ENCODE measurements at regions not wholly inside any gene's neighbourhood (a gene's known extent, or its start where the extent isn't known, plus 50 kb on each side); places are given as distances from the start of the nearest gene placed in this dataset.
"Not testable (repeated sequence)": the region's sequence is repeated elsewhere in the genome, so short reads cannot be mapped to it uniquely, and the experiment has no call there.

DNA sequence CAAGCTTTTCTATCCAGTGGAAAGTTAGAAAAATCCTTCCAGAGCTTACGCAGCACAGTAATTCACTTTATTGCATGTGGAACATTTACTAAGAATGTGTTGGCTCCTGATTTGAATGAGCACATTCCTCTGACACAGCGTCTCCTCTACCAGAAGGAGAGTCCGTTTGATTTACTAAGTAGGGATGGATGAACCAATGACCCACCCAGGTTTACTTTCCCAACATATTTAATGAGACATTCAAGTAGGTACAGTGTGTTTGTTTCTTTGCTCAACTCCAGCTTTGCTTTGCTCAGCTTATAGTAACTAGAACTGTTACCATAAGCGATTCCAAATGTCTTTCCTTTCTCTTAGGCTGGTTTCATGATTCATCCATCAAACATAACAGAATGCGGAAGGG is 161.7 kb downstream of the SMARCA1 start:
- no peak for DNase-seq

DNA sequence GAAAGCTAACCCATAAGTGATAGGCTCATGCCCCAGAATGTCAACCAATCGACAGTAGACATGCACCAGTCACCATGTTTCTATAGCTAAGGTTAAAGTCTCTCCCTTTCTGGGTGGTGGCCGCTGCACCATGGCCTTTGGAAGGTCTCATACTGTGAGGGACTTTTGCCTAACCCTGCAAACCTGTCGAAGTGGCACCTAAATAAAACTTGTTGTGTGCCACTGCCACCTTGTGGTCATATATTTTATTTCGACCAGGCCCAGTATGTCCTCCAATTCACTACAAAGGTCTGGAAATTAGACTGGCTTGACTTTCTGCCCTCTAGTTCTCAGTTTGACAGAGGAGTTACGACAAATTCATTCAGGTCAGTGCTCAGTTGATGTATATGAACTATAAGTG is 163.1 kb downstream of the SMARCA1 start:
- peak; percentile 46 for DNase-seq

DNA sequence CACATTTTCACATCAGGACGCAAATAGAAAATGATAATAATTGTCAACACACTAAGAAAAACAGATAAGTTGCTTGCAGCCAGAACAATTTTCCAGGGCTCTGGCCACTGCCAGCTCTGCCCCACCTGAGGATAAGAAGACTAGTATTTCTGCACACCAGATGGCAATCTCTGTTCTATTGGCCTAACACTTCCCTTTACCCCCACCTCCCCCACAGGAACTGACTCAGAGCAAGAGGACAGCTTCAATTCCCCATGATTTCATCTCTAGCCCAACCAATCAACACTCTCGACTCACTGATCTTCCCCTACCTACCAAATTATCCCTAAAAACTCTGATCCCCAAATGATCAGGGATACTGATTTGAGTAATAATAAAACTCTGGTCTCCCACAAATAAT is 164.0 kb downstream of the SMARCA1 start:
- no peak for DNase-seq

DNA sequence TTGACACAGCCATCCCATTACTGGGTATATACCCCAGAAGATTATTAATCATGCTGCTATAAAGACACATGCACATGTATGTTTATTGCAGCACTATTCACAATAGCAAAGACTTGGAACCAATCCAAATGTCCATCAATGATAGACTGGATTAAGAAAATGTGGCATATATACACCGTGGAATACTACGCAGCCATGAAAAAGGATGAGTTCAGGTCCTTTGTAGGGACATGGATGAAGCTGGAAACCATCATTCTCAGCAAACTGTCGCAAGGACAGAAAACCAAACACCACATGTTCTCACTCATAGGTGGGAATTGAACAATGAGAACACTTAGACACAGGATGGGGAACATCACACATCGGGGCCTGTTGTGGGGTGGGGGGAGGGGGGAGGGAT is 165.9 kb downstream of the SMARCA1 start:
- DNase-seq, result not testable (repeated sequence)

DNA sequence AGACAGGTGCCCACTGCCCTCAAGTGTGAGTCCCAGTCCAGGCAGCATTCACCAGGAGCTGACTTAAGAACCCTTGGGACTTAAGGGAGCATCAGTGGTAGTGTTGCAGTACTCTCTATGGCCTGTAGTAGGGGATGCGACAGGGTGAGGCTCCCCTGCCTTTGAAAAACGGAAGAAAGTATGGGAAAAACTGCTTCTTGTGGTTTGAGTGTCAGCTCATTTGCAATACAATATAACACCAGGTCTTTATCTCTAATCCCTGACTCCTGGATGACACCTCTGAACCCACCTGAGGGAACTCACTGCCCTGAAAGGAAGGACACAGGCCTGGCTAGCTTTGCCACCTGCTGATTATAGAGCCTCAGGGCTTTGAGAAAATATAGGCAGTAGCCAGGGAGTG is 176.0 kb downstream of the SMARCA1 start:
- no peak for DNase-seq

DNA sequence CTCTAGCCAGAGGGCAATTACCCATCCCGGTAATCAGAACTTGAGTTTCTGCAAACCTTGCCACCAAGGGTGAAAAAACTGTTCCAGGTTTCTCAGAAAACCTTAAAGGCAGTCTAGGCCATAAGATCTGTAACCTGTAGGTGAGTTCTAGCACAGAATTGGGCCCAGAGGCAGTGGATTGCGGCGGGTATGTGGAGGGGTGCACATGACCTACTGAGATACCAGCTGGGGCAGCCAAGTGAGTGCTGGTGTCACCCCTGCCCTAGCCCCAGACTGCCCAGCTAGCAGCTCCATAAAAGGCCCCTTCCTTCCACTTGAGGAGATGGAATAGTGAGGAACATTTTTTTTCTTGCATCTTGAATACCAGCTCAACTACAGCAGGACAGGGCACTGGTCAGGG is 176.7 kb downstream of the SMARCA1 start:
- no peak for DNase-seq

DNA sequence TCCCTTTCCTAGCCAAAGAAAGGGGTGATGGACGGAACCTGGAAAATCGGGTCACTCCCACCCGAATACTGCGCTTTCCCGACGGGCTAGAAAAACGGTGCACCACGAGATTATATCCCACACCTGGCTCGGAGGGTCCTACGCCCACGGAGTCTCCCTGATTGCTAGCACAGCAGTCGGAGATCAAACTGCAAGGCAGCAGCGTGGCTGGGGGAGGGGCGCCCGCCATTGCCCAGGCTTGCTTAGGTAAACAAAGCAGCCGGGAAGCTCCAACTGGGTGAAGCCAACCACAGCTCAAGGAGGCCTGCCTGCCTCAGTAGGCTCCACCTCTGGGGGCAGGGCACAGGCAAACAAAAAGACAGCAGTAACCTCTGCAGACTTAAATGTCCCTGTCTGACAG is 186.0 kb downstream of the SMARCA1 start:
- not testable (repeated sequence) for DNase-seq

DNA sequence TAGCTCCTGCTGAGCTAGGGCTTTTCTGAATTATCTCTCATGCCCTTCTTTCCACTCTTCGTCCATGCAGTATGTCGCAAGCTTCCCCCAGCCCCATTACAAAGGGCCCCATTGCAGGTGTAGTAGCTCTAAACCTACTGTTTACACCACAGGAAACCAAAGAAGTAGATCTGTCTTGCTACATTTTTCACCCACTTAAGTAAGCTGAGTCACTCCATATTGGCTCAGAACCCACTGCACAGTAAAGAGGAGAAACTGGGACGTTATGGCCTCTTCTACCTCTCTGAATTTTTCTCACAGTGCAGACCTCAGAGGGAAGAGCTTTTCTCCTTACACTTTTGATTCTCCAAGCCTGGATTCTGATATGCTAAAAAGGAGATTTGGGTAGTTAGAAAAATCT is 200.2 kb downstream of the SMARCA1 start:
- DNase-seq, result no peak

DNA sequence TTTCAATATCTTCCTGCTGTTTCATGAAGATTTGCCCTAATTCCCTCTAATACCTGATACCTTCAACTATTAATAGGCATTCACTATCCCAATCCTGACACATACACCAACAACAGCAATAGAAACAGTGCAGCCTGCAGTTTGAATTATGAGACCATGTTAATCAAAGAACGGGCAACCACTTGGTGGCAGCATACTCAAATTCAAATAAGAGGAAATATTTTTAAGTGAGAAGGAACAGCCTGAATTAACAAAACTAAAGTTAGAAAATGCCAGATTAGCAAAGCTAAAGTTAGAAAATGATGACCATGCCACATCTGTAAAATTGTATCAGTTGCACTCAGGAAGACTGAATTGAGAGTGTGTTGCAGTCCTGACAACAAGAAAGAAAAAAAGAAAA is 204.9 kb downstream of the SMARCA1 start:
- no peak for DNase-seq

DNA sequence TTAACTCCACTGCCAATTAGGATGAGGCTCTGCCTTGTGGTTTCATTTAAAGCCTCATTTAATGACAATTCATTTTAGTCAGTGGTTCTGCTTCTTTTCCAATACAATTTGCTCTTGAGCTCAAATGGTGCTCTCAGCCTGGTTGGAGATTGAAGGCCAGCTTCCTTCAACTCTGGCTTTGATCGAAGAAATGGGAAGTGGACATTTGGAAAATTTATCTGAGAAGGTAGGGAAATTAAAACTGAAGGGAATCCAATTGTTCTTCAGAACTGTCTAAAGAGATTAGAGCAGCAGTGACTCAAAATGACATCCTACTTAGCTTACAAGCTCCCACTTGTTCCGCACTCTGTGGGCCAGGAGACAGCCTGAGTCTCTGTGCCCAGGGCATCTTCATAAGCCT is 206.8 kb downstream of the SMARCA1 start:
- DNase-seq, result no peak

DNA sequence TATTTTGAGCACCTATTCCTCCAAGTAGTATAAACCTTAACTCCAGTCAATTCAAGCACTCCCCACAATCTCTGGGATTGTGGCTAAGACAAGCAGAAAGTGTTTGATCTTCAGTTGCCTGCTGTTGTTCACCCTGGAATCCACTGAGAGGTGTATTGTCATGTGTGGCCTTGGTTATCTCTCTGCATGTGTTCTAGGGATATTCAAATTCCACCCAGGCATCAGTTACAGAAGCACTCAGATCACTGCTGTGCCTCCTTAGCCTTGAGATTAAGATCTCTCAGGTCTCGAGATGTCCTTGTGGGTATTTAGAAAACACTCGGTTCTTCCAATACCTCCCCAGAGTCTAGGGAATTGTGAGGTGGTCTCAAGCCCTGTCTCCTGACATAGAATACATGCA is 213.3 kb downstream of the SMARCA1 start:
- no peak for DNase-seq

DNA sequence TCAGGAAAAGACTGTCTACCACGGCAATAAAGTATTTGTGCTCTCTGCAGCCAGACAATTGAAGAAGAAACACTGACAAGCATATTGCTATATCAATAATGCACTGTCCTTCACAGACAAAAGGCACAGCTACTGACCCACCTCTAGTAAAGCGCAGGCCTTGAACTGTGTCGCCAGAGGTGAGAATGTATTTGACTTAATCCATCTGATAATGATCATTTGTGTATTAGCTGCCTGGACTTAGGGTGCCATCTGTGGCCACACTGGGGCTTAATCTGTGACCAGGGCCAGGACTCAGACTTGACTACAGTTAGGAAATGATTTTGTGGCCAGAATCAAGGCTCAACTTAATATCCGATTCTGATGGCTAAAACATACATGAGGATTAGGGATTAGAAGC is 260.4 kb downstream of the SMARCA1 start:
- DNase-seq, result no peak

DNA sequence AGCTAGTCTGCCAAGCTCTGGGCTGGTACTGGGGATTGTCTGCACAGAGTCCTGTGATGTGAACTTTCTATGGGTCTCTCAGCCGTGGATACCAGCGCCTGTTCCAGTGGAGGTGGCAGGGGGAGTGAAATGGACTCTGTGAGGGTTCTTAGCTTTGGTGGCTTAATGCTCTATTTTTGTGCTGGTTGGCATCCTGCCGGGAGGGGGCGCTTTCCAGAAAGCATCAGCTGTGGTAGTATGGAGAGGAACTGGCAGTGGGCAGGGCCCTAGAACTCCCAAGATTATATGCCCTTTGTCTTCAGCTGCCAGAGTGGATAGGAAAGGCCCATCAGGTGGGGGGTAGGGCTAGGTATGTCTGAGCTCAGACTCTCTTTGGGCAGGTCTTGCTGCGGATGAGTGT is 267.8 kb downstream of the SMARCA1 start:
- not testable (repeated sequence) for DNase-seq

DNA sequence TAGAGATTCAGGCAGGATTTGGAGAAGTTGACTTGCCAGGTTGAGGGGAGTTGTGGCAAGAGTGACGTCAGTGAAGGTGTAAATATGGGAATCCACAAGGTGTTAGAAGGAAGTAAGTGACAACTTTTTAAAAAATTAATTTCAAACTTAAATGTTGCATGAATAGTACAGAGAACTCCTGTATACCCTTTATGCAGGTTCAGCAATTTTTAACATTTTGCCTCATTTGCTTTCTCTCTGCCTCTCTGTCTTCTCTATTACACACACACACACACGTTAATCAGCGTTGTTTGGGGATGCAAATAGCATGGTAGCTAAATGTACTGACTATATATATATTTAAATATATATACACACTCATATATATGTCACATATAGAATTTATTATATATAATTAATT is 273.7 kb downstream of the SMARCA1 start:
- no peak for DNase-seq

DNA sequence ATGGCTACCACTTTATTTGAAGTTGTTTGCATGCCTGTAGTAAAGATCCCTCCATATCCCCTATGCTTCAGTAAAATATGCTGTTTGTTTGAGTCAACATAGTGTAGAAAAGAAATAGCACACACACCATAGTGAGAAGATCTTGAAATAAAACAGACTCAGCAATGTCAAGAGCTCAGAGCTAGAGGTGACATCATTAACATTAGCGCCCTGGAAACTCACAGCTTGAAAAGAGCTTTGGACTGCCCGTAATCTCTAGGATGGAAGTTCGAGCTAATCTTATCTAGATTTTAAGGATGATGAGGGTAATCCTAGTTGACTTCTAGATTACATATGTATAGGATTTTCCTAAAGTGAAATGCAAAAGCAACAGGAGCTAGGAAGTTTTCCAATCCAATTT is 275.6 kb downstream of the SMARCA1 start:
- DNase-seq, result no peak

DNA sequence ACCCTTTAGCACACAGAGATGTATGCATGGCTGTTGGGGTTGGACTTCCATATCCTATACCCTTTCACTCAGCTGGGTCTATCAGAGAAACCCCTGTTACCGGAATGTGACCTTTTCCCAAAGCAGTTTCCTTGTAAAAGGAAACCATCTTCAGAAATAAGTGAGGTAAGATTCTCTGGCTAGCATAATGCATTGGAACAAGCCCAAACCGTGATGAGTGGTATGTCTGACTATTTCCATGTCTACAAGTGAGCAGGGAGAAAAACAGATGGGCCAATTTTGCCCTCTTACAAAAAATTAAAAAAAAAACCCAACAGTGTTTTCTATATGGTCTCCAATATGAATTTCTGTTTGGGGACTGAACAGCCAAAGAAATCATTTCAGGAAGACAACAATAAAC is 283.9 kb downstream of the SMARCA1 start:
- no peak for DNase-seq

DNA sequence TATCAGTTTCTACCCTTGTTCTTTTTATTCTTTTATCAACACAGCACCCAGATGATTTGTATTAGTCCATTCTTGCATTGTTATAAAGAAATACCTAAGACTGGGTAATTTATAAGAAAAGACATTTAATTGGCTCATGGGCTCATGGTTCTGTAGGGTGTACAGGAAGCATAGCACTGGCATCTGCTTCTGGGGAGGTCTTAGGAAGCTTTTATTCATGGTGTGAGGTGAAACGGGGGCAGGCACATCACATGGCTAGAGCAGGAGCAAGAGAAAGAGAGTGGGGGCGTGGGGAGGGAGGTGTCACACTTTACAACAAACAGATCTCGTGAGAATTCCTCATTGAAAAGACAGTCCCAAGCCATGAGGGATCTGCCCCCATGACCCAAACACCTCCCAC is 285.3 kb downstream of the SMARCA1 start:
- no peak for DNase-seq

DNA sequence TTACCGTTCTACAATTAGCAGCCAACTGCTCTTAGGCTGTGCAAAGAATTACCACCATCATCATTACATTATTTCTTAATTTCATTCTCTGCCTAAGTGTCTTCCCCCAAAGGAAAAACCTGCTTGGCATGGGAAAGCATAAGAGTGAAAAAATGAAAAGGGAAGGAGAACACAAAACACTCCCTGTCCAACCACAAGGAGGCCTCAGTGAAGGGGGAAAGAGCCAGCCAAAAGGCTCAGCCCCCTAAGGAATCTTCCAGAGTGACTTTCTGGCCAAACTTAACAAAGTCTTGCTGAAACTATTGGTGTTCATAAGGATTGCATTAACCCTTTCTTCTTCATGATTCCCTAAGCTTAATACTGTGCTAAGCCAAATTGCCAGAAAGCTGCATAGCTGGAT is 287.4 kb downstream of the SMARCA1 start:
- DNase-seq, result no peak

DNA sequence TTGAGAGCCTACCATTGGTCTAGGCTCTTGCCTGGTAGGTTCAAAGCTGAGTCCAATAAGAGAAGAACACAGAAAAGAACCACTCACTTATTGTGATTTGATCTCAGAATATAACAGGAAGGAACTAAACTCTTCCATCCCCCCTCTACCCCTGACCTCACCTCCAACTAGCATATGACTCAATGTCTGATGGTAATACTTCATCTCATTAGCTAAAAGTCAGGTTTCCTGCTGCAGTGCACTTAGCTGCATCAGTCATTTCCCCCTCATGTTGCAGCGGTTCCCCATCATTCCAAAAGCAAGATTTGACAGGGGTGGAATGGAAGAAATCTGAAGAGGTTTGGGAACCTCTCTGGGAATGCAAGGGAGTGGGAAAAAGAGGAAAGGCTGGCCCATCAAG is 289.5 kb downstream of the SMARCA1 start:
- no peak for DNase-seq

DNA sequence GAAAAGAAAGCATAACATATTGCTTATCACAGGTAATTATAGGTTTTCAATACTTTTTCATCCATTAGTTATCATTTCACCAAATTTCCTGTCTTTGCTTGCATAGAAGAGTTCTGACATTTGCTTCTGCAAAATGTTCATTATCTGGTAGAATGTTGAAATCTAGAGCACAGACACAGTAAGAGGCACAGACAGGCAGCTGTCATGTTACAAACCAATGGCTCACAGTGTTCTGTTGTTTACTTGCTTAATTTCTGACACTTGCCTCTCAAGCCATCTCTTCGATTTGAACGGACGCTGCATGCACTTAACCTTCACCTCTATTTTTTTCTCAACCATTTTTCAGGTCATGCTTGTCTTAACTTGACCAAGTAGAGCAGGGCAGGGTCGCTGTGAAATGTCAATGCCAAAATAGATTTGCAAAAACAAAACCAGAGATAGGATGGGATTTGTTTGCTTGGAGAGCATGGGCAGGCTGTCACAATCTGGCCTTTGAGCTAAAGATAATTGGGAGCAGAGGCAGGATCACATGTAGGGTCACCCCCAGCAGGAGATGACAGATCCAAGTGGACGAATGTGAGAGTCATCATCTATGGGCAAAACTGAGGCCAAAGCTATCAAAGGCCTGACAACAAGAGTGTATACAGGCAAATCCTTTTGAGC is 292.3 kb downstream of the SMARCA1 start:
- no peak for DNase-seq

DNA sequence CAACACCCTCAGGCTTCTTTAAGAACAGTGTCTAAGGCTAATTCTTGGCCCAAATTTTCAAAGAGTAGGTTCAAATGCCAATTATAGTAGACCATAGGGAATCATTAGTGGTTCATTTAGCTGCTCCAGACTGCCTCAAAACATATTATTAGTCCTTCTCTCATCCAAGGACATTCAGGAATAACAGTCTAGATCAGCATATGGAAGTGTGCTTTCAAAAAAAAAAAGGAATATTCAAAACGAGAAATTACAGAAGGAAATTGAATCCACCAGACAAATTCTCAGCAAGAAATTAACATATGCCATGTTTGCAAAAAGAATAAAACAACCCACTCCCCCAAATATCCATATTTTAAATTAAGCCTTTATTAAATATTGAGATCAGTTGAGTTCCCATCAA is 293.1 kb downstream of the SMARCA1 start:
- DNase-seq, result no peak

DNA sequence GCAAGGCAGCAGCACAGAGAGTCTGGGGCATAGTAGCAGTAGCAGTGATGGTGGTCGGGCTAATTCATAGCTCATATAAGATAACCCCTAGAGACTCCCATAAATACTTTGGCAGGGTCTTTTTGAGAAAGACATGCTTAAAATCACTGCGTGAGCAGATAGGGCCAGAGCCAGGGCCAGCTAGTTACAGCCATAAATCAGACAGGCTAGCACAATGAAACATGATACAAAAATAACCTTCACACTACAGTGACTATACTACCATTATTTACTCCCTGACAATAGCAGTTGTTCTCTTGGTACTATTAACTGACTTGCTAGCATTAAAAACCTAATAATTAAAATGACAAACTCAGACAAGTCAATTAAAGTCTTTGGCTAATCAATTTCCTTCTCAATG is 295.9 kb downstream of the SMARCA1 start:
- DNase-seq, result no peak

DNA sequence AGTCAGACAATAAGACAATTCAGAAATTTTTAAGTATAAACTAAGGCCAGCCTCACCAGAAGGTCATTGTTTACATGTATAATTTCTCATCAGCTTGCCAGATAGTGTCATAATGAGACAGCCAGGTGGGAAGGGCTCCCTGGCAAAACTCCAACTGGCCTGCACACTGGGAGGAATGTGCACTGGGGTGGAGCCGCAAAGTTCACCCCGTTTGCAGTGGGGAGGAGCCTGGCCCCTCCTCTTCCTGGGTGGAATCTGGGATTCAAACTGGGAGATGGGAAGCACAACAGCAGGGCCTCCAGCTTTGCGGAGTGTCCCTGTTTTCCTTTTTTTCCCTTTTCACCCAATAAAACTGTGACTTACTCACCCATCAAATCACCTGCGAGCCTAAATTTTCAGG is 329.9 kb downstream of the SMARCA1 start:
- peak; percentile 14 for DNase-seq

DNA sequence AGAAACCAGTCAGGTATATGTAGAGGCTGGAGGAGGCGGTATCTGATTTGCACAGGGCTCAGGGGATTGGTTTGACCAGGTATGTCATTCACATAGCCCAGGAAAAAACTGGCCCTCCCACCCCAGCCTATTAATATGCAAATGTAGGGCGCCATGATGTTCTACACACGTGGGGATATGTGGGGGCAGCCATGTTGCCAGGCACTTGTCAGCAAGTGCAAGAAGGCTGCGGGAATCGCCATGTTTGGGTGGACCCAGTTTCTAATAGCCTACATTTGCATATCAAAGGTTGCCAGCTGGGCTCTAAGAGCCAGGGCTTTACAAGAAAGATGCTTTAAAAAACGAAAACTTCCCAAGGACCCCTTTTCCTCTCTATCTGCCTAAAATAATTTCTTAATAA is 335.1 kb downstream of the SMARCA1 start:
- DNase-seq, result no peak

DNA sequence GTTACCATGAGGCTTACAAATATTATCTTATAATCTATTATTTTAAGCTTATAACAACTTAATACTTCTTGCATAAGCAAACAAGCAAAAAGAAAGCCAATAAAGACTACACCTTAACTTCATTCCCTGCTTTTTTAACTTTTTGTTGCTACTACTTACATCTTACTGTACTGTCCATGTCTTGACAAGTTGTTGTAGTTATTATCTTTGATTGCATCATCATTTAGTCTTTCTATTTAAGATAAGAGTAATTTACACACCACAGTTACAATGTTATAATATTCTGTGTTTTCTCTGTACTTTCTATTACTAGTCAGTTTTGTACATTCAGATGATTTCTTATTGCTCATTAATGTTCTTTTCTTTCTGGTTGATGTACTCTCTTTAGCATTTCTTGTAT is 346.6 kb downstream of the SMARCA1 start:
- no peak for DNase-seq

DNA sequence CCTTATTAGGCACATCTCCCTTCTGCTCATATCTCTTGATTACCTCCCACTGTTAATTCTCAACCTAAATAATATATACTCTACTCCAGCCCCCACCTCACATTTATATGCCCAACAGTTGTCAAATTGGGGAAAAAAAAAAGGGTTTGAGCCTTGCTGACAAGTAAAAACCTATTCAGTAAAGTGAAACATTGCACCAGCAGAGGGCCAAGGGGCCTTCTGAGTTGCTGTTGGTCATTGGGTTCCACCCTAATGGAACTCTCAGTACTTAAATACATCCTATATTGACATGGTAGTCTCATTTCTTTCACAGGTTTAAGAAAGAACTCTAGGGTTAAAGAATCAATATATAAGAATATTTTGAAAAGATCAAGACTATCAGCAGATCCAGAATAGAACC is 362.2 kb downstream of the SMARCA1 start:
- no peak for DNase-seq

Measured in NCI-H1092 (cell line).